ENCODE measurements at regions not wholly inside any gene's neighbourhood (a gene's known extent, or its start where the extent isn't known, plus 50 kb on each side); places are given as distances from the start of the nearest gene placed in this dataset.

DNA sequence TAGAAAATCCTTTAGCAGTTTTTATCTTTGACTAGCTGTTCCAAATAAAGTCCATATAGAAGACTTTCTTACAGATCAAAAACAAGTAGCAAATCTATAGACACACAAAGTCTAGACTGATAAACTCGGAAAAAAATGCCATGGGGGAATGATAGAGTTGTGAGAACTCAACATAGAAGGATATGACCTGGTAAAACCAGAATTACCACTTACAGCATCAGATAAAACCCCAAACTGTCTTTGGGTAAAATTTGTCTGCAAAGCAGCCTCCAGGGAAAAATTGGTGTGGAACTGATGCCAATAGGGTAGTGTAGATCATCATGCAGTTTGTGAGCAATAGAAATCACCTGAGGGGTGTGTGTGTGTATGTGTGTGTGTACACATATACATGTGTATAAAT, 579.1 kb downstream of the SPOCK3 start:
- no peak for ATAC-seq
- intact Hi-C loops (cut with DNase I): no loop called here
- no peak overlapping the region for H3K4me3 ChIP-seq
- TF ChIP-seq, protein P1, sequence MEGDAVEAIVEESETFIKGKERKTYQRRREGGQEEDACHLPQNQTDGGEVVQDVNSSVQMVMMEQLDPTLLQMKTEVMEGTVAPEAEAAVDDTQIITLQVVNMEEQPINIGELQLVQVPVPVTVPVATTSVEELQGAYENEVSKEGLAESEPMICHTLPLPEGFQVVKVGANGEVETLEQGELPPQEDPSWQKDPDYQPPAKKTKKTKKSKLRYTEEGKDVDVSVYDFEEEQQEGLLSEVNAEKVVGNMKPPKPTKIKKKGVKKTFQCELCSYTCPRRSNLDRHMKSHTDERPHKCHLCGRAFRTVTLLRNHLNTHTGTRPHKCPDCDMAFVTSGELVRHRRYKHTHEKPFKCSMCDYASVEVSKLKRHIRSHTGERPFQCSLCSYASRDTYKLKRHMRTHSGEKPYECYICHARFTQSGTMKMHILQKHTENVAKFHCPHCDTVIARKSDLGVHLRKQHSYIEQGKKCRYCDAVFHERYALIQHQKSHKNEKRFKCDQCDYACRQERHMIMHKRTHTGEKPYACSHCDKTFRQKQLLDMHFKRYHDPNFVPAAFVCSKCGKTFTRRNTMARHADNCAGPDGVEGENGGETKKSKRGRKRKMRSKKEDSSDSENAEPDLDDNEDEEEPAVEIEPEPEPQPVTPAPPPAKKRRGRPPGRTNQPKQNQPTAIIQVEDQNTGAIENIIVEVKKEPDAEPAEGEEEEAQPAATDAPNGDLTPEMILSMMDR (IDR thresholded peaks at IDR 0.05): no peak
- no peaks in the 10 kb centered on the region for H3K9me3 ChIP-seq
- no peaks in the 10 kb centered on the region for H3K27me3 ChIP-seq (ENCODE audit: low read depth)
- no peaks in the 10 kb centered on the region for H3K36me3 ChIP-seq
- DNase-seq: no peak
- no peaks in the 10 kb centered on the region for H3K4me1 ChIP-seq
- H3K27ac ChIP-seq: no peak overlapping the region

DNA sequence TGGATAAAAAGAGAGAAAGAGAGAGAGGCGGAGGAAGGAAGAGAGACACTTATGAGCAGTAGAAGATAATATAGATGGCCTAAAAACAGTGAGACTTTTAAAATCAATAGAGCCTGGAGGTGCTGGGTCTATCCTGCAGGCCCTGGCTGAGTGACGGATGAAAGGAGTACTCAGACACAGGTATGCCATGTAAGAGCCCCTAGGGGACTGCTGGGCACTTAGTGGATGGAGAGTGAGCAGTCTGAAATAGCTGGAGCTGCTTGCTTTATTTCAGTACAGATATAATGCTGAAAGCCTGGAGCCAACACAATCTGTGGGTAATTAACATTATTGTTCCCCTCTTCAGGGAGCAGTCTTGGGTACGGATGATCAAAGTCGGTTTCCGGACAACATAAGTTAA, 578.6 kb downstream of the SPOCK3 start:
- no peak for DNase-seq
- Histone ChIP-seq H3K27me3 (ENCODE audit: low read depth) (no peaks in the 10 kb centered on the region), H3K27ac (no peak overlapping the region), H3K36me3 (no peaks in the 10 kb centered on the region), H3K4me3 (no peak overlapping the region), H3K9me3 (no peaks in the 10 kb centered on the region), H3K4me1 (no peaks in the 10 kb centered on the region)
- TF ChIP-seq, protein P1 (IDR thresholded peaks at IDR 0.05): no peak
- intact Hi-C loops (cut with DNase I): no loop called here
- no peak for ATAC-seq

DNA sequence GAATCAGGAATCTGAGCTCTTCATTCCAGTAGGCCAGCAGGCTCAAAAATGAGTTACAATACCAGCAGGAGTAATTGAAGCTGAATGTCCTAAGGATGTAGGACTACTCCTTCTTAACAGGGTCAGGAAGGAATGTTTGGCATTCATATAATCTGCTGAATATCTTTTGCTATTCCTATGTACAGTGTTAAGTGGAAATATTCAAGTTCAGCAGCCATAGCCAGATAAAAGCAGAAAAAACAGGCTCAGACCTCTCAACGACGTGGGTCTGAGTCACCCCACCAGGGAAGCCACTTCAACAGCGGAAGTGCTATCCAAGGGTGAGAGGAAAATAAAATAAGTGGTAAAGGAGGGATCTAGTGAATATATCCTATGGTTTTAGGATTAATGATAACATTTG, 577.0 kb downstream of the SPOCK3 start:
- intact Hi-C loops (cut with DNase I): no loop called here
- no peak overlapping the region for H3K4me3 ChIP-seq
- H3K27ac ChIP-seq: no peak overlapping the region
- H3K36me3 ChIP-seq: no peaks in the 10 kb centered on the region
- H3K4me1 ChIP-seq: no peaks in the 10 kb centered on the region
- peak in 1 of 2 donors; percentile 32 for ATAC-seq
- DNase-seq: no peak
- TF ChIP-seq, protein P1 (IDR thresholded peaks at IDR 0.05): no peak
- no peaks in the 10 kb centered on the region for H3K27me3 ChIP-seq (ENCODE audit: low read depth)
- no peaks in the 10 kb centered on the region for H3K9me3 ChIP-seq

DNA sequence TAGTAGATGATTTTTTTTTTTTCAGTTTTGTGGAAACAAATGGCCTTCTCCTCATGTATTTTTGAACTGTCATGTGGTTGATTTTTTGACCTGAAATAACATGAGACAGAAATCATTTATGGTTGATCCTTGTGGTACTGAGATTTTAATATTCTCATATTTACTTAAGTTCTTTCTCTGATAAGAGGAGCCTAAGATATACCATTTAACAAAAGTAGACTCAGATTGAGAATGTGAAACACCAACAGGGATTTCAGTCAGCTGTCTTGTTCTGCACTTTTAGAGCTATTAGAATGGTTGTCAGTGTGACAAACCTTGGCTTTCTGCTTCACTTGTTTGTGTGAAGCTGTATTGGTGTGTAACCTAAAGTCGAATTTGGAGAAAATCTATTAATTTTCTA, 575.7 kb downstream of the SPOCK3 start:
- DNase-seq (no peak), ATAC-seq (no peak)
- intact Hi-C loops (cut with DNase I): no loop called here
- no peaks in the 10 kb centered on the region for H3K36me3 ChIP-seq
- H3K9me3 ChIP-seq: no peaks in the 10 kb centered on the region
- no peak overlapping the region for H3K4me3 ChIP-seq
- TF ChIP-seq, protein P1 (IDR thresholded peaks at IDR 0.05): no peak
- H3K27ac ChIP-seq: no peak overlapping the region
- no peaks in the 10 kb centered on the region for H3K27me3 ChIP-seq (ENCODE audit: low read depth)
- no peaks in the 10 kb centered on the region for H3K4me1 ChIP-seq

DNA sequence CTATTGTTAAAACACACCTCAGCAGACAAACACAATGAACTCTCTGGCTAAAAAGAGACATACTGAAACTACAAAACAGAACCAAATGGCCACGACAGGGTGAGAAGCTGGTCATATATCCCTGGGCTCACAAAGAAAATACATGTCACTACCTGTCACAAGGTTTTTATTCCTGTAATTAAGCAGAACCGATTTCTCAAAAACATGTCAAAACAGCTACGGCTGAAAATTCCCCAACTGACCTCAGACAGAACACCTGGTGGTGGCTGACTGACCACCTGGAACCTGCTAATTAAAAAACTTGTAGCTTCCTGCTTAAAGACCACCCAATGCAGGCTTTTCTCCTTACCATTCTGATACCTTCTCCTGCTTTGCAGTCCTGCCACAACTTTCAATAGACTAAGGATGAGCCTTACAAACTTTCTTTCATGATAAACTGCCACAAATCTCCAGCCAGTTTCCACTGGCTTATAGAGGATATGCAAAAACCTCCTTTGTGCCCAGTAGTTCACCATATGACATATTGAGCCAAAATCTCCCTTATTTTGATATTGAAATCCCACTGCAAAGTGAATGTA, 571.9 kb downstream of the SPOCK3 start:
- H3K9me3 ChIP-seq: no peaks in the 10 kb centered on the region
- ATAC-seq (no peak), DNase-seq (no peak)
- TF ChIP-seq, protein P1 (IDR thresholded peaks at IDR 0.05): no peak
- H3K27ac ChIP-seq: no peak overlapping the region
- H3K36me3 ChIP-seq: no peaks in the 10 kb centered on the region
- intact Hi-C loops (cut with DNase I): no loop called here
- no peaks in the 10 kb centered on the region for H3K4me1 ChIP-seq
- H3K27me3 ChIP-seq (ENCODE audit: low read depth): no peaks in the 10 kb centered on the region
- no peak overlapping the region for H3K4me3 ChIP-seq

DNA sequence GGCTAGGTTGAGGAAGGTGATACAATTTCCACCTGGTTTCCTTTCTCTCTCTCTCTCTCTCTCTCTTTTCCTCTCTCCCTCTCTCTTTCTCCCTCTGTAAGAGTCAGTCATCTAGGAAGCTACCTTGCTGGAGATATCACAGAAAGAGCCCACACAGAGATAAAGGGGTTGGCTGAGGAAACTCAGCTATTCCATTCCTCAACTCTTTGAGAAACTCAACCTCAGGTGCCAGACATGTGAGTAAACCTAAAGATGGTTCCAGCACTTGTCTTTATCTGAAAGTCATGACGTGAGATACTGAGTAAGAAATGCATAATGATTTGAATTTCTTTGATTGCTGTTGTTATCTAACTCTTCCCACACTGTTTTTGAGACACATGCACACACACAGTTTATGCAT, 564.0 kb downstream of the SPOCK3 start:
- Histone ChIP-seq H3K27me3 (ENCODE audit: low read depth) (no peaks in the 10 kb centered on the region), H3K4me3 (no peak overlapping the region), H3K4me1 (no peaks in the 10 kb centered on the region), H3K9me3 (no peaks in the 10 kb centered on the region), H3K27ac (no peak overlapping the region), H3K36me3 (no peaks in the 10 kb centered on the region)
- TF ChIP-seq, protein P1 (IDR thresholded peaks at IDR 0.05): no peak
- ATAC-seq: no peak
- intact Hi-C loops (cut with DNase I): no loop called here
- no peak for DNase-seq
